NCI-H1092 treated with DMSO at 0.1 percent for 48 hours (cell line): ENCODE measurements at regions not wholly inside any gene's neighbourhood (a gene's known extent, or its start where the extent isn't known, plus 50 kb on each side); places are given as distances from the start of the nearest gene placed in this dataset.

Source experiments
- DNase-seq: peaks from one replicate; lab custom pipeline; 2025; lab: John Stamatoyannopoulos, UW

- DNase-seq: no peak
Observed at GRCh38 chr9:86659413-86660046, 287.8 kb downstream of the GAS1 start.

DNA sequence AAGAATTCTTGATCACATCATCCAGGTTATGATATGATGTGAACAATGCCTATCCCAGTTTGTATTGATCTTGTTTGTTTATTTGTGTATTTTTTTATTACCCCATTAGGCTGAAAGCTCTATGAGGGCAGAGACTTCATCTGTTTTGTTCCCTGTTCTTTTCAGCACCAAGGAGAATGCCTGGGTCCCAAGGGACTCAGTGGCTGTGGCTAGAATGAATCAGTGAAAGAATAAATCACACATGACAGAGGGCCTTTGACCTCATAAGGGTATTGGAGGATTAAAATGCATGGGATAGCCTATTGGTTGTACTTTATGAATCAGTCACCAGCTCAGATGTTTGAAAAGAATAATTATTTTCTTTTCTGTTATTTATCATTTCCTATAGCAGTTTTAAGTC is 292.2 kb downstream of the GAS1 start:
- DNase-seq: no peak

DNA sequence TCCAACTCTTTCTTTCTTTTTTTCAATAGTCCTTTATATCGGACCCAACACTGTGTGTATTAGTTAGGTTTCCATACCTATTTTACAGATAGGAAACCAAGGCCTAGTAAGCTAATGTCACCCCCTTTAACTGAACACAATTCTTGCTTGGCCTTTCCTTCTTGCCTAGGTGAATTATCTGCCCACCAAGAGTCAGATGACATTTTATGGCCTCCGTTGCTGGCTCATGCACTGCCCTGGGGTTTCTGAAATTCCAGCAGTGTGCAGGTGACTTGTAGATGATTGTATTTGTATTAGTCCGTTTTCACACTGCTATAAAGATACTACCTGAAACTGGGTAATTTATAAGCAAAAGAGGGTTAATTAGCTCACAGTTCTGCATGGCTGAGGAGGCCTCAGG is 293.8 kb downstream of the GAS1 start:
- DNase-seq: no peak

- DNase-seq: no peak
Observed at GRCh38 chr9:86652736-86653135, 294.6 kb downstream of the GAS1 start.

DNA sequence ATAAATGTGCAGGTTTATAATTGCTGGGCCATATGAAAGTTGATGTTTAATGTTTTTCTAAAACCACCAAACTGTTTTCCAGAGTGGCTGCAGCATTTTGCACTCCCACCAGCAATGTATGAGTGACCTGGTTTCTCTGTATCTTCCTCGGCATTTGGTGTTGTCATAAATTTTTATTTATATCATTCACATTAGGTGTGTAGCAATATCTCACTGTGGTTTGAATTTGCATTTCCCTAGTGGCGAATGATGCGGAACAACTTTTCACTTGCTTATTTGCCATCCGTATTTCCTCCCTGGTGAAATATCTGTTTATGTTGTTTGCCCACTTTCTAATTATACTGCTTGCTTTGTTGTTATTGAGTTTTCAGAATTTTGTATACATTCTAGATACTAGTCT is 295.7 kb upstream of the TUT7 start:
- DNase-seq: no peak

- no peak for DNase-seq
Observed at GRCh38 chr9:86648828-86649170, 294.6 kb upstream of the TUT7 start.

DNA sequence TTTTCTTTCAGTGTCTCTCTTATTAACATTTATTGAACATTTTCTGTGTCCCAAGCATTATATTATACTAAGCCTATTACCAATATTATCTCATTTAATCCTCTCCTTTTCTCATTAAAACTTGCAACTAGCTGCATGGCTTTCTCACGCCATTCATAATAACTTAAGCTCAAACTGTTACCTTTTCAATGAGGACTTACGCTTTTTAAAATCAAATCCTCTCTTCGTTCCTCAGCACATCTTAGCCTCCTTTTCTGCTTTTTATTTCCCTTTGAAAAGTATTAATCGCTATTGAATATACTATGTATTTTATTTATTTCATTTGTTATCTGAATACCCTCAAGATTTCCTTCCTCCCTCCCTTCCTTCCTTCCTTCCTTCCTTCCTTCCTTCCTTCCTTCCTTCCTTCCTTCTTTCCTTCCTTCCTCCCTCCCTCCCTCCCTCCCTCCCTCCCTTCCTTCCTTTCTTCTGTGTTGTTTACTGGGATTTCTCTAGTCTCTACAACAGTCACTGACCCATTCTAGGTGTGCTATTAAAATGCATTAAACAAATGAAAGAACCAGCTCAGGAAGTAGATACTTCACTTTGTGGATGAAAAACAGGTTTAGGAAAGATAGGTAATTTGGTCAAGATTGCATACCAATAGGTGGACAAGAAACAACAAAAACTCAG is 294.1 kb upstream of the TUT7 start:
- no peak for DNase-seq

DNA sequence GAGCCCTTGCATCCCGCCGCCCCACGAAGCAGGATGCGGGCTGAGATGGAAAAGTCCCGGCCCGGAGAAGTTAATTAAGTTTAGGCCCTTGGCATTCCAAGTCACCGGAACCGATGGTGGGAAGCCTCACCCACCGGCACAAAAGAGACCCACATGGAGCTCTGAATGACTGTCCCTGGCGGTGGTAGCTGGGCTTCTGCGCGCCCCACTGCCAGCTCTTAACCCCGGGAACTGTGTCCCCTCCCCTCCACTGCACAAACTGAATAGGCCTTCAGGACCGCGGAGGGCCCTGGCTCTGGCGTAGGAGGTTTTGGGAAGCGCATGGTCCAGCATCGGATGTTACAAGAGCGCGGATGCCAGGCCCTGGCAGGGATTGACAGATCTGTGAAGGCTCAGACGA is 291.1 kb upstream of the TUT7 start:
- DNase-seq: no peak

- DNase-seq: no peak
Observed at GRCh38 chr9:86644675-86645034, 290.4 kb upstream of the TUT7 start.

DNA sequence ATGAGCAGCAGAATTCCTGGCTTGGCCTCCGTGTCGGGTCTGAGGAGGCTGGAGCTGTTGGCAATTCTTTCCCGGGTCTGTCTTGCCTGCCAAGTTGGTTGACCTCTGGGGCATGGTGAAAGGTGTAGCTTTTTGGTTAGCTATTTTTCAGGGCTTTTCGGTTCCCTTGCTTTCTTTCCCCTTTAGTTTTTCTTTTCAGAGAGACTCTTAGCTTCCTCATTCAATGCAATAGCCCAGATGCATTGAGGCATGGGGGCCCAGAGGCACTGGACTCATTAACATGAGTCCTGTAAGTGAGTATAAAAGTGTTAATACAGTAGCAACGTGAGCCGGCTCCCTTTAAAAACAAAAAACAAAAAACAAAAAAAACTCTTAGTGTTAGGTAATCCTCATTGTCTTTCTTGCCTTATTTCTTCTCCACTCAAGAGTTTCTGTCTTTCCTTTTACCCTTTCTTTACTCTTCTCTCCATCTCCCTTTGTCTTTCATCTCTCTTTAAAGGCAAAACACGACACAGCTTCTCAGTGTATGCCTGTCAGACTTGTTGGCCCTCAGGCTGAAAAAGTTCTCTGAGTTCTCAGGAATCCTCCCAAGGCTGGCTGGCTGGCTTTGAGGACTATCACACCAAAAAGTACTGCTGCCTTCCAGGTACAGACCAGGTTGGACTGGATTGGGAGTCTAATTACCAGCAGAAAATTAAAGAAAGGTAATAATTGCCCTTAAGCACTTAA is 289.9 kb upstream of the TUT7 start:
- DNase-seq: no peak

GRCh38 chr9:86642721-86643120 is 288.5 kb upstream of the TUT7 start:
- no peak for DNase-seq

DNA sequence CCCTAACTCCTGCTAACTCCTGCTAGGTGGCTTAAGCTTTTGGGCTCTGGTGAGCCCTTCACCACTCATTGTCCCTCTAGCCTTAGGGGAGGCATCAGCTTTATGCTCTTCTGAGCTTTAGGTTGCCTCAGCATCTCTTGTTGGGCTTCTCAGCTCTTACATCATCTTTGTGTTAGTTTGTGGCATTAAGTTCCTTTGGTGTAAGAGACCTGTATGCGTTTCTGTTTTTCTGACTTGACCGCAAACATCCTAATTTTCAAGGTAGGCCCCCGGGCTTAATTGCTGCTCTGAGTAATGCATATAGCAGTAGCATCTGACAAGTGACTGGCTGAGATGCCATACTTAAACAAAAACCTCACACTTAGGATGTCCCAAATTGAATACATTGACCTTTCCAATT is 287.8 kb upstream of the TUT7 start:
- DNase-seq: no peak

- peak; percentile 67 for DNase-seq
Observed at GRCh38 chr9:86639899-86640379, 285.7 kb upstream of the TUT7 start.

GRCh38 chr9:86639287-86639686 is 285.1 kb upstream of the TUT7 start:
- no peak for DNase-seq

DNA sequence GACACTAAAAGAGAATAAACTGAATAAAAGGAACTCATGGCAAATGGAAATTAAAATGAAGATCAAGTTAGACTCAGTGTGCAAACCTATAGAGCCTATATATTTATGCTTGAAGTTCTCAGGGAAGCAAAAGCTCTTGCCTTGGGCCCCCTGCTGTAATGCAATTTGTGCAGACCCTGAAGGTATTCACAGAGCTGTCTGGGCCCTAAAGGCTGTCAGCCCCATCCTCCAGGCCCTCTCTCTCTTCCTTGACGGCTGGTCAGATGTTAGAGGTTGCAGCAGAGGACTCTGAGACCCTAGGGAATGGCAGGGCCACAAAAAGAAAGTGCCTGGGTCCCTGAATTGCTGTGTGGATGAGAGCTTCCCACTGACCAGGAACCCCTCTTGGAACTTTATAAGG is 283.9 kb upstream of the TUT7 start:
- DNase-seq: no peak

- DNase-seq: no peak
Observed at GRCh38 chr9:86637515-86637914, 283.3 kb upstream of the TUT7 start.

- DNase-seq: no peak
Observed at GRCh38 chr9:86636519-86636918, 282.3 kb upstream of the TUT7 start.

DNA sequence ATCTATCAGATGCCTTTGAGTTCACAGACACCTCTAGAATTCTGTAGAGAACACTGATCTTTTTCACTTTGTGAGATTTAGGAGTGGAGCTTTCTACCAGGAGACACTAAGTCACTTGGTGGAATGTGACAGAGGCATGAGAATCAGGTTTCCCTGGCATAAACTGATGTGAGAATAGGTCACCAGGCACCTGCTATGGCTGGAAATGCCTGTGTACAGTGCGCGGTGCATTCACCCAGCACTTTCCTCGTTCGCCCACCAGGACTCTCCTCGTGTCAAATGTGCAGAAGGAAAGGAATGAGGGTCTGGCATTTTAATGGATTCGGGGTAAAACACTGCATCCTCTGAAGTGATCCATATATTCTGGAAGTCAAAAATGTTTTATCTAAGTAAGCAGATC is 281.8 kb upstream of the TUT7 start:
- no peak for DNase-seq

DNA sequence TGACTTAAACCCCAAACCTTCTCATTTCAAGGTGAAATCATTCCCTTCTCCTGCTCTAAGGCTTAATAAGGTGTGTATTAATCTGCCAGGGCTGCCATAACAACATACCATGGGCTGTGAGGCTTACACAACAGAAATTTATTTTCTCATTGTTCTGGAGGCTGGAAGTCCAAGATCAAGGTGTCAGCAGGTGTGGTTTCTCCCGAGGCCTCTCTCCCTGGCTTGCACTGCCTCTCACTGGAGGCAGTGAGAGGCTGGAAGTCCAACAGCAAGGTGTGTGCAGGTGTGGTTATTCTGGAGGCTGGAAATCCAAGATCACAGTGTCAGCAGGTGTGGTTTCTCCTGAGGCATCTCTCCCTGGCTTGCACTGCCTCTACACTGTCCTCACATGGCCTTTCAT is 280.3 kb upstream of the TUT7 start:
- no peak for DNase-seq

GRCh38 chr9:86633945-86634344 is 279.7 kb upstream of the TUT7 start:
- no peak for DNase-seq

DNA sequence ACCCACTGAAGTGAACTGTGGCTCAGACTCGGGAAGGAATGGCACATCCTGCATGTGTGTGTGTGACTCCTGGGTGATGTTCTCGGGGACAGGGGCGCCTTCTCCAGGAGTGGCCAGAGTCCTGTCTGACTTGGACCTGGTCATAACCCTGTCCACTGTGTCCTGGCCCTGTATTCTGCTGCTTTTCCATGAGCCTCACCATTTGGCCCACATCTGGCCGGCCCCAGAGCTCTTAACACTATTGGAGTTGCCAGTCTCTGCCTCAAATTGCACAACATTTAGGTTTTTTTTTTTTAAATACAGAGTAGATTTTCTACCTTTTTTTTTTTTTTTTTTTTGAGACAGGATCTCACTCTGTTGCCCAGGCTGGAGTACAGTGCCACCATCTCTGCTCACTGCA is 278.3 kb upstream of the TUT7 start:
- no peak for DNase-seq

DNA sequence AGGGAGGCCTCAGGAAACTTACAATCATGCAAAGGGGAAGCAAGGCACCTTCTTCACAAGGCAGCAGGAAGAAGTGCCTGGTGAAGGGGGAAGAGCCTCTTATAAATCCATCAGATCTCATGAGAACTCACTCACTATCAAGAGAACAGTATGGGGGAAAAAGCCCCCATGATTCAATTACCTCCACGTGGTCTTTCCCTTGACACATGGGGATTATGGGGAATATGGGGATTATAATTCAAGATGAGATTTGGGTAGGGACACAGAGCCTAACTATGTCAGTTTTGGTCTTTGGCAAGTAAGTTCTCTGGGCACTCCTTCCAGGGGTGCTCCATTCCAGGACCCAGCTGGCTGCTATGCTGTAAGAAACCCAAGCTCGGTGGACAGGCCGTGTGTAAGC is 275.3 kb upstream of the TUT7 start:
- DNase-seq: no peak

- DNase-seq: no peak
Observed at GRCh38 chr9:86626802-86627201, 272.6 kb upstream of the TUT7 start.

GRCh38 chr9:86624630-86625029 is 270.4 kb upstream of the TUT7 start:
- DNase-seq: no peak
